Gastroesophageal sphincter (tissue), 3 donors: ENCODE measurements at regions not wholly inside any gene's neighbourhood (a gene's known extent, or its start where the extent isn't known, plus 50 kb on each side); places are given as distances from the start of the nearest gene placed in this dataset.

Source experiments
- POLR2A ChIP-seq, 2 donors: fragments of 450-650 bp; IDR thresholded peaks; one replicate each; pipeline ENCODE4 v1.6.1; 2017; ENCODE audit warnings: antibody characterized with exemption in 2 of 2, mild to moderate bottlenecking in 2 of 2, moderate library complexity in 1 of 2
- TF ChIP-seq, protein P1 (sequence below), 4 experiments: fragments of 200-600 bp in 2 of 4; fragments of 450-650 bp in 2 of 4; sonication (generic) in 1 of 4; IDR thresholded peaks; one replicate each; pipeline ENCODE4 v1.5.1; 2017 to 2019; ENCODE audit warnings: antibody characterized with exemption in 4 of 4, mild to moderate bottlenecking in 2 of 4, moderate library complexity in 2 of 4

DNA sequence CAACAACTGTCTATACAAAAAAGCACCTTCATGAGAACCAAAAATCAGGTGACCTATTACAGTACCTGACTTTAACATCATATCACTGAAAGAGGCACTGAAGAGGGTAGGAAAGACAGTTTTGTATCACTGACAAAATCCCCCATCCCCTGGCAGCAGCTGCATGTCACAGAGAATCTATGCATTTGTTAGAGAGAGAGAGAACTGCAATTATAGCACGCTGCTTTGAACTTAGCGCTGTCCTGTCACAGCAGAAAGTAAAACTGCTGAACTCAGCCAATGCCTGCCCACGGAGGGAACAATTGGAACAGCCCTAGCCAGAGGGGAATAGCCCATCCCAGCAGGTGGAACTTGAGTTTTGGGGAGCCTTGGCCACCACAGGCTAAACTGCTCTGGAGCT is 75.1 kb upstream of the NOL4 start:
- TF ChIP-seq POLR2A (IDR thresholded peaks at IDR 0.05) = no peak
- TF ChIP-seq, protein P1, sequence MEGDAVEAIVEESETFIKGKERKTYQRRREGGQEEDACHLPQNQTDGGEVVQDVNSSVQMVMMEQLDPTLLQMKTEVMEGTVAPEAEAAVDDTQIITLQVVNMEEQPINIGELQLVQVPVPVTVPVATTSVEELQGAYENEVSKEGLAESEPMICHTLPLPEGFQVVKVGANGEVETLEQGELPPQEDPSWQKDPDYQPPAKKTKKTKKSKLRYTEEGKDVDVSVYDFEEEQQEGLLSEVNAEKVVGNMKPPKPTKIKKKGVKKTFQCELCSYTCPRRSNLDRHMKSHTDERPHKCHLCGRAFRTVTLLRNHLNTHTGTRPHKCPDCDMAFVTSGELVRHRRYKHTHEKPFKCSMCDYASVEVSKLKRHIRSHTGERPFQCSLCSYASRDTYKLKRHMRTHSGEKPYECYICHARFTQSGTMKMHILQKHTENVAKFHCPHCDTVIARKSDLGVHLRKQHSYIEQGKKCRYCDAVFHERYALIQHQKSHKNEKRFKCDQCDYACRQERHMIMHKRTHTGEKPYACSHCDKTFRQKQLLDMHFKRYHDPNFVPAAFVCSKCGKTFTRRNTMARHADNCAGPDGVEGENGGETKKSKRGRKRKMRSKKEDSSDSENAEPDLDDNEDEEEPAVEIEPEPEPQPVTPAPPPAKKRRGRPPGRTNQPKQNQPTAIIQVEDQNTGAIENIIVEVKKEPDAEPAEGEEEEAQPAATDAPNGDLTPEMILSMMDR (IDR thresholded peaks at IDR 0.05) = no peak
